Colonic mucosa (tissue), 4 donors: ENCODE measurements at regions not wholly inside any gene's neighbourhood (a gene's known extent, or its start where the extent isn't known, plus 50 kb on each side); places are given as distances from the start of the nearest gene placed in this dataset.

Source experiments
- DNase-seq: peaks from one replicate; pipeline ENCODE4 v3.0.0-alpha.2; 2020
- H3K27ac ChIP-seq: fragments of 200-600 bp; one replicate; pipeline ENCODE4 v1.8.0; 2021
- H3K27me3 ChIP-seq: fragments of 200-600 bp; one replicate; pipeline ENCODE4 v1.8.0; 2021
- H3K36me3 ChIP-seq: fragments of 200-600 bp; one replicate; pipeline ENCODE4 v1.8.0; 2021
- H3K4me1 ChIP-seq: fragments of 200-600 bp; one replicate; pipeline ENCODE4 v1.8.0; 2021; ENCODE audit warnings: mild to moderate bottlenecking
- H3K4me3 ChIP-seq: fragments of 200-600 bp; one replicate; pipeline ENCODE4 v1.8.0; 2021
- H3K9ac ChIP-seq, 2 donors: one replicate each; pipeline ENCODE4 v1.7.0; 2013; ENCODE audit warnings: control low read depth in 2 of 2, low read depth in 2 of 2, low read length in 2 of 2
- H3K9me3 ChIP-seq: fragments of 200-600 bp; one replicate; pipeline ENCODE4 v1.8.0; 2021
- intact Hi-C: fragments of 100-400 bp; cut with DNase I; formaldehyde crosslinking; loops from one replicate; pipeline ENCODE4 v1.14.1; 2022
- TF ChIP-seq, protein P1 (sequence below): fragments of 200-600 bp; IDR thresholded peaks from one replicate; pipeline ENCODE4 v1.8.0; 2022; ENCODE audit warnings: antibody characterized with exemption, mild to moderate bottlenecking
- donor health status: healthy.
- donor health status: DM: no; HTN: no; CAD: no.
- donor health status: DM: no; HTN: no; CAD: no.

DNA sequence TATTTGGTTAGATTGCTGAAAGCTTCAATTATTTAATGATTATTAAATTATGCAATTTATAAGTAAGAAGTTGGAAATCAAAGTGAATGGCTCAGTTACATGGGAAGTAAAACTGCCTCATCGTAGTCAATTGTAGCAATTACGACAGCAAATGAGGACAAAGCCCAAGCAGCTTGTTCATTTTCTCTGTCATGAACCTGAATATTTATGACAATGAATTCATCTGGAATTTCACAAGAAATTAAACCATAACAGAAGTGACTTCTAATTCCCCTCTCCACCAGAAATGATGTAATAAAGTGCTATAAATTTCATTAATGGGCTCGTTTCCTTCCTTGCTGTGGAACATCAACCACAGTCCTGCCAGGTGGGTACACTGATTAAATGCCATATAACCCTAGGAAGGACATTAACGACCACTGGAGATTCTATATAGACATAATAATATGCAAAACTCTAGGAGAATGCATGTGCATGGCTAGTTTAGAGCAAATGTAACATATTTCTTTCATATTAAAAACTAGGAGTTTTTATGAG, 273.8 kb upstream of the DCBLD2 start:
- no peak overlapping the region for H3K4me3 ChIP-seq
- H3K9me3 ChIP-seq, result no peaks in the 10 kb centered on the region
- no peaks in the 10 kb centered on the region for H3K4me1 ChIP-seq
- H3K9ac ChIP-seq, result no peak overlapping the region
- intact Hi-C loops, result no loop called here
- TF ChIP-seq, protein P1, sequence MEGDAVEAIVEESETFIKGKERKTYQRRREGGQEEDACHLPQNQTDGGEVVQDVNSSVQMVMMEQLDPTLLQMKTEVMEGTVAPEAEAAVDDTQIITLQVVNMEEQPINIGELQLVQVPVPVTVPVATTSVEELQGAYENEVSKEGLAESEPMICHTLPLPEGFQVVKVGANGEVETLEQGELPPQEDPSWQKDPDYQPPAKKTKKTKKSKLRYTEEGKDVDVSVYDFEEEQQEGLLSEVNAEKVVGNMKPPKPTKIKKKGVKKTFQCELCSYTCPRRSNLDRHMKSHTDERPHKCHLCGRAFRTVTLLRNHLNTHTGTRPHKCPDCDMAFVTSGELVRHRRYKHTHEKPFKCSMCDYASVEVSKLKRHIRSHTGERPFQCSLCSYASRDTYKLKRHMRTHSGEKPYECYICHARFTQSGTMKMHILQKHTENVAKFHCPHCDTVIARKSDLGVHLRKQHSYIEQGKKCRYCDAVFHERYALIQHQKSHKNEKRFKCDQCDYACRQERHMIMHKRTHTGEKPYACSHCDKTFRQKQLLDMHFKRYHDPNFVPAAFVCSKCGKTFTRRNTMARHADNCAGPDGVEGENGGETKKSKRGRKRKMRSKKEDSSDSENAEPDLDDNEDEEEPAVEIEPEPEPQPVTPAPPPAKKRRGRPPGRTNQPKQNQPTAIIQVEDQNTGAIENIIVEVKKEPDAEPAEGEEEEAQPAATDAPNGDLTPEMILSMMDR, result no peak
- no peak for DNase-seq
- no peak overlapping the region for H3K27ac ChIP-seq
- H3K36me3 ChIP-seq, result no peaks in the 10 kb centered on the region
- H3K27me3 ChIP-seq, result no peaks in the 10 kb centered on the region

GRCh38 chr3:99172736-99173657, 271.5 kb upstream of the DCBLD2 start:
- Histone ChIP-seq H3K4me3 (no peak overlapping the region), H3K27me3 (no peaks in the 10 kb centered on the region), H3K4me1 (no peaks in the 10 kb centered on the region), H3K36me3 (no peaks in the 10 kb centered on the region), H3K9ac (no peak overlapping the region), H3K9me3 (no peaks in the 10 kb centered on the region), H3K27ac (no peak overlapping the region)
- TF ChIP-seq, protein P1, result peak; percentile 42
- DNase-seq, result peak; percentile 44
- intact Hi-C loops, result loop anchor here (2.0 to 5.0 kb wide), 2 partner anchors 148 to 356 kb away; no protein-coding TSS in a partner anchor

- Histone ChIP-seq H3K27ac (no peak overlapping the region), H3K36me3 (no peaks in the 10 kb centered on the region), H3K9ac (no peak overlapping the region), H3K27me3 (no peaks in the 10 kb centered on the region), H3K4me1 (no peaks in the 10 kb centered on the region), H3K9me3 (no peaks in the 10 kb centered on the region), H3K4me3 (no peak overlapping the region)
- TF ChIP-seq, protein P1, result no peak
- DNase-seq, result no peak
- intact Hi-C loops, result loop anchor here (2.0 to 5.0 kb wide), 2 partner anchors 147 to 354 kb away; no protein-coding TSS in a partner anchor
Measured at GRCh38 chr3:99171800-99172199, 270.3 kb upstream of the DCBLD2 start.

- TF ChIP-seq, protein P1, result no peak
- Histone ChIP-seq H3K4me3 (no peak overlapping the region), H3K4me1 (no peaks in the 10 kb centered on the region), H3K27ac (no peak overlapping the region), H3K9ac (no peak overlapping the region), H3K36me3 (no peaks in the 10 kb centered on the region), H3K9me3 (no peaks in the 10 kb centered on the region), H3K27me3 (no peaks in the 10 kb centered on the region)
- intact Hi-C loops, result loop anchor here (5.0 kb wide), 1 partner anchor 354 kb away; no protein-coding TSS in a partner anchor
- DNase-seq, result no peak
Measured at GRCh38 chr3:99170867-99171517, 269.5 kb upstream of the DCBLD2 start.

GRCh38 chr3:99167071-99167470, 265.6 kb upstream of the DCBLD2 start:
- Histone ChIP-seq H3K9me3 (no peaks in the 10 kb centered on the region), H3K27me3 (no peaks in the 10 kb centered on the region), H3K27ac (no peak overlapping the region), H3K4me1 (no peaks in the 10 kb centered on the region), H3K9ac (no peak overlapping the region), H3K36me3 (no peaks in the 10 kb centered on the region), H3K4me3 (no peak overlapping the region)
- TF ChIP-seq, protein P1, result no peak
- no peak for DNase-seq
- intact Hi-C loops, result no loop called here
